Memory B cell (primary cell): ENCODE measurements at regions not wholly inside any gene's neighbourhood (a gene's known extent, or its start where the extent isn't known, plus 50 kb on each side); places are given as distances from the start of the nearest gene placed in this dataset.

Source experiments
- ATAC-seq: fragments of 150-1000 bp; cut with Tn5 transposase; 2 replicates; pipeline ENCODE4 v1.10.0; 2021; ENCODE audit warnings: low read depth, mild to moderate bottlenecking, moderate library complexity
- DNase-seq, 2 donors: peaks; one replicate each; pipeline ENCODE4 v3.0.0; 2022; ENCODE audit warnings: low spot score in 2 of 2
- H3K27ac Mint-ChIP-seq: one replicate; pipeline ENCODE4 v1.8.0; 2022; ENCODE audit warnings: mild to moderate bottlenecking, moderate library complexity, mixed read lengths
- H3K27me3 Mint-ChIP-seq: one replicate; pipeline ENCODE4 v1.8.0; 2022; ENCODE audit warnings: mixed read lengths
- H3K36me3 Mint-ChIP-seq: one replicate; pipeline ENCODE4 v1.8.0; 2022; ENCODE audit warnings: mild to moderate bottlenecking, mixed read lengths
- H3K4me1 Mint-ChIP-seq: one replicate; pipeline ENCODE4 v1.8.0; 2022; ENCODE audit warnings: mixed read lengths
- H3K4me3 Mint-ChIP-seq: one replicate; pipeline ENCODE4 v1.8.0; 2022; ENCODE audit warnings: mild to moderate bottlenecking, moderate library complexity, mixed read lengths
- H3K9me3 Mint-ChIP-seq: one replicate; pipeline ENCODE4 v1.8.0; 2022; ENCODE audit warnings: mixed read lengths

- Mint-ChIP-seq H3K4me3 (no peak overlapping the region), H3K4me1 (peaks cover 27% of the 10 kb centered on the region), H3K36me3 (no peaks in the 10 kb centered on the region), H3K27me3 (no peaks in the 10 kb centered on the region), H3K27ac (no peak overlapping the region), H3K9me3 (no peaks in the 10 kb centered on the region)
- DNase-seq (no peak), ATAC-seq (peak; percentile 18)
Observed at GRCh38 chr5:125002727-125003598, 256.5 kb upstream of the ZNF608 start.

- ATAC-seq = no peak
- H3K4me3 Mint-ChIP-seq = no peak overlapping the region
- H3K9me3 Mint-ChIP-seq = no peaks in the 10 kb centered on the region
- H3K27ac Mint-ChIP-seq = no peak overlapping the region
- peaks cover 27% of the 10 kb centered on the region for H3K4me1 Mint-ChIP-seq
- H3K36me3 Mint-ChIP-seq = no peaks in the 10 kb centered on the region
- no peaks in the 10 kb centered on the region for H3K27me3 Mint-ChIP-seq
- no peak for DNase-seq
Observed at GRCh38 chr5:125004009-125004408, 257.6 kb upstream of the ZNF608 start.

- Mint-ChIP-seq H3K27me3 (no peaks in the 10 kb centered on the region), H3K4me3 (peak overlapping the region; percentile 47)
Observed at GRCh38 chr5:125005266-125005665, 258.8 kb upstream of the ZNF608 start.

GRCh38 chr5:125006011-125006685 is 259.7 kb upstream of the ZNF608 start:
- H3K9me3 Mint-ChIP-seq = no peaks in the 10 kb centered on the region
- ATAC-seq (peak; percentile 74), DNase-seq (peak in 1 of 2 donors; percentile 25)
- no peaks in the 10 kb centered on the region for H3K36me3 Mint-ChIP-seq
- H3K27me3 Mint-ChIP-seq = no peaks in the 10 kb centered on the region
- peak overlapping the region; percentile 72 for H3K4me3 Mint-ChIP-seq
- H3K27ac Mint-ChIP-seq = peak overlapping the region; percentile 93
- H3K4me1 Mint-ChIP-seq = peaks cover 29% of the 10 kb centered on the region

More at GRCh38 chr5:125005266-125005665, 258.8 kb upstream of the ZNF608 start:
- DNase-seq = peak in 1 of 2 donors; percentile 27
- peaks cover 27% of the 10 kb centered on the region for H3K4me1 Mint-ChIP-seq
- H3K9me3 Mint-ChIP-seq = no peaks in the 10 kb centered on the region
- no peaks in the 10 kb centered on the region for H3K36me3 Mint-ChIP-seq
- ATAC-seq = peak; percentile 78
- H3K27ac Mint-ChIP-seq = peak overlapping the region; percentile 93

GRCh38 chr5:125010356-125010755 is 263.9 kb upstream of the ZNF608 start:
- peaks cover 20% of the 10 kb centered on the region for H3K4me1 Mint-ChIP-seq
- no peaks in the 10 kb centered on the region for H3K9me3 Mint-ChIP-seq
- no peak for ATAC-seq
- H3K27me3 Mint-ChIP-seq = no peaks in the 10 kb centered on the region
- H3K27ac Mint-ChIP-seq = no peak overlapping the region
- no peaks in the 10 kb centered on the region for H3K36me3 Mint-ChIP-seq
- H3K4me3 Mint-ChIP-seq = no peak overlapping the region
- no peak for DNase-seq

GRCh38 chr5:125011014-125011413 is 264.6 kb upstream of the ZNF608 start:
- Mint-ChIP-seq H3K27me3 (no peaks in the 10 kb centered on the region), H3K36me3 (no peaks in the 10 kb centered on the region), H3K4me3 (no peak overlapping the region), H3K27ac (no peak overlapping the region), H3K4me1 (peaks cover 16% of the 10 kb centered on the region), H3K9me3 (no peaks in the 10 kb centered on the region)
- ATAC-seq = no peak
- no peak for DNase-seq

GRCh38 chr5:125011419-125011818 is 265.0 kb upstream of the ZNF608 start:
- Mint-ChIP-seq H3K27me3 (no peaks in the 10 kb centered on the region), H3K36me3 (no peaks in the 10 kb centered on the region), H3K4me3 (no peak overlapping the region), H3K4me1 (peaks cover 12% of the 10 kb centered on the region), H3K27ac (no peak overlapping the region), H3K9me3 (no peaks in the 10 kb centered on the region)
- ATAC-seq = no peak
- DNase-seq = no peak

- DNase-seq = no peak
- Mint-ChIP-seq H3K4me3 (no peak overlapping the region), H3K27ac (no peak overlapping the region), H3K9me3 (no peaks in the 10 kb centered on the region), H3K36me3 (no peaks in the 10 kb centered on the region), H3K27me3 (no peaks in the 10 kb centered on the region), H3K4me1 (peaks cover 9% of the 10 kb centered on the region)
- ATAC-seq = no peak
Observed at GRCh38 chr5:125011947-125012346, 265.5 kb upstream of the ZNF608 start.

- H3K4me1 Mint-ChIP-seq = peaks cover 6% of the 10 kb centered on the region
- ATAC-seq (no peak), DNase-seq (no peak)
- H3K9me3 Mint-ChIP-seq = no peaks in the 10 kb centered on the region
- H3K36me3 Mint-ChIP-seq = no peaks in the 10 kb centered on the region
- no peak overlapping the region for H3K27ac Mint-ChIP-seq
- no peak overlapping the region for H3K4me3 Mint-ChIP-seq
- H3K27me3 Mint-ChIP-seq = no peaks in the 10 kb centered on the region
Observed at GRCh38 chr5:125012727-125013451, 266.4 kb upstream of the ZNF608 start.

GRCh38 chr5:125014202-125014601 is 267.8 kb upstream of the ZNF608 start:
- Mint-ChIP-seq H3K27ac (no peak overlapping the region), H3K9me3 (no peaks in the 10 kb centered on the region), H3K4me1 (peaks cover 6% of the 10 kb centered on the region), H3K27me3 (no peaks in the 10 kb centered on the region), H3K36me3 (no peaks in the 10 kb centered on the region), H3K4me3 (no peak overlapping the region)
- ATAC-seq (no peak), DNase-seq (no peak)

- H3K27me3 Mint-ChIP-seq = no peaks in the 10 kb centered on the region
- no peak for DNase-seq
- H3K27ac Mint-ChIP-seq = no peak overlapping the region
- H3K36me3 Mint-ChIP-seq = no peaks in the 10 kb centered on the region
- H3K4me1 Mint-ChIP-seq = no peaks in the 10 kb centered on the region
- no peak overlapping the region for H3K4me3 Mint-ChIP-seq
- H3K9me3 Mint-ChIP-seq = no peaks in the 10 kb centered on the region
- ATAC-seq = no peak
Observed at GRCh38 chr5:125017796-125018195, 271.4 kb upstream of the ZNF608 start.

- Mint-ChIP-seq H3K36me3 (no peaks in the 10 kb centered on the region), H3K27ac (no peak overlapping the region), H3K27me3 (no peaks in the 10 kb centered on the region), H3K4me1 (peaks cover 3% of the 10 kb centered on the region), H3K4me3 (no peak overlapping the region), H3K9me3 (peaks cover 2% of the 10 kb centered on the region)
- DNase-seq (no peak), ATAC-seq (no peak)
Observed at GRCh38 chr5:125023673-125024072, 277.2 kb upstream of the ZNF608 start.

GRCh38 chr5:125026867-125027731 is 280.7 kb upstream of the ZNF608 start:
- Mint-ChIP-seq H3K27me3 (no peaks in the 10 kb centered on the region), H3K36me3 (no peaks in the 10 kb centered on the region), H3K4me1 (peaks cover 3% of the 10 kb centered on the region), H3K9me3 (peaks cover 2% of the 10 kb centered on the region), H3K4me3 (no peak overlapping the region), H3K27ac (no peak overlapping the region)
- DNase-seq (no peak), ATAC-seq (no peak)
